Stimulated activated CD8-positive, alpha-beta memory T cell treated with anti-CD3 and anti-CD28 coated beads, Interleukin-7, amount 100 ng/mL, for 4 hours (primary cell): ENCODE measurements at regions not wholly inside any gene's neighbourhood (a gene's known extent, or its start where the extent isn't known, plus 50 kb on each side); places are given as distances from the start of the nearest gene placed in this dataset.
"Not testable (repeated sequence)": the region's sequence is repeated elsewhere in the genome, so short reads cannot be mapped to it uniquely, and the experiment has no call there.

Source experiments
- DNase-seq, 2 donors: peaks; one replicate each; pipeline ENCODE4 v3.0.0-alpha.2; 2020; ENCODE audit warnings: low read depth in 2 of 2

- DNase-seq, result not testable (repeated sequence)
Measured at GRCh38 chr9:65395789-65396188, 110.8 kb upstream of the FOXD4L5 start.

GRCh38 chr9:65395121-65395520 lies 110.1 kb upstream of the FOXD4L5 start:
- not testable (repeated sequence) for DNase-seq

- DNase-seq, result not testable (repeated sequence)
Measured at GRCh38 chr9:65393111-65393810, 108.3 kb upstream of the FOXD4L5 start.

GRCh38 chr9:65392611-65393010 lies 107.6 kb upstream of the FOXD4L5 start:
- DNase-seq, result not testable (repeated sequence)

GRCh38 chr9:65389710-65390109 lies 104.7 kb upstream of the FOXD4L5 start:
- not testable (repeated sequence) for DNase-seq

- DNase-seq, result not testable (repeated sequence)
Measured at GRCh38 chr9:65389216-65389615, 104.2 kb upstream of the FOXD4L5 start.

- peak; percentile 54 to 70 for DNase-seq
Measured at GRCh38 chr9:65386699-65387098, 101.7 kb upstream of the FOXD4L5 start.

GRCh38 chr9:65386191-65386590 lies 101.2 kb upstream of the FOXD4L5 start:
- DNase-seq, result not testable (repeated sequence)

- not testable (repeated sequence) for DNase-seq
Measured at GRCh38 chr9:65385655-65386024, 100.6 kb upstream of the FOXD4L5 start.

GRCh38 chr9:65384759-65385654 lies 100.0 kb upstream of the FOXD4L5 start:
- not testable (repeated sequence) for DNase-seq

GRCh38 chr9:65384066-65384465 lies 99.1 kb upstream of the FOXD4L5 start:
- not testable (repeated sequence) for DNase-seq

- not testable (repeated sequence) for DNase-seq
Measured at GRCh38 chr9:65383646-65384045, 98.6 kb upstream of the FOXD4L5 start.

GRCh38 chr9:65382701-65383318 lies 97.8 kb upstream of the FOXD4L5 start:
- not testable (repeated sequence) for DNase-seq
